Immature natural killer cell (primary cell): ENCODE measurements at regions not wholly inside any gene's neighbourhood (a gene's known extent, or its start where the extent isn't known, plus 50 kb on each side); places are given as distances from the start of the nearest gene placed in this dataset.
"Not testable (repeated sequence)": the region's sequence is repeated elsewhere in the genome, so short reads cannot be mapped to it uniquely, and the experiment has no call there.

Experiments used
- DNase-seq, 3 donors: peaks; one replicate each; pipeline ENCODE4 v3.0.0; 2022; ENCODE audit warnings: mixed read lengths in 1 of 3
- H3K27ac Mint-ChIP-seq, 6 donors: one replicate each; pipeline ENCODE4 v1.8.0; 2020; ENCODE audit warnings: mixed read lengths in 6 of 6, mild to moderate bottlenecking in 5 of 6, inconsistent platforms in 4 of 6, moderate library complexity in 3 of 6
- H3K27me3 Mint-ChIP-seq, 3 donors: one replicate each; pipeline ENCODE4 v1.8.0; 2020 to 2021; ENCODE audit warnings: low read depth in 3 of 3, mild to moderate bottlenecking in 3 of 3, mixed read lengths in 3 of 3, moderate library complexity in 3 of 3, inconsistent platforms in 1 of 3
- H3K36me3 Mint-ChIP-seq, 3 donors: one replicate each; pipeline ENCODE4 v1.8.0; 2020; ENCODE audit warnings: mixed read lengths in 3 of 3, inconsistent platforms in 2 of 3, mild to moderate bottlenecking in 2 of 3
- H3K4me1 Mint-ChIP-seq, 2 donors: one replicate each; pipeline ENCODE4 v1.8.0; 2020; ENCODE audit warnings: inconsistent platforms in 2 of 2, mild to moderate bottlenecking in 2 of 2, mixed read lengths in 2 of 2, moderate library complexity in 1 of 2
- H3K4me3 Mint-ChIP-seq, 5 donors: one replicate each; pipeline ENCODE4 v1.8.0; 2020; ENCODE audit warnings: mild to moderate bottlenecking in 5 of 5, mixed read lengths in 5 of 5, inconsistent platforms in 3 of 5, moderate library complexity in 3 of 5
- H3K9me3 Mint-ChIP-seq, 6 donors: one replicate each; pipeline ENCODE4 v1.8.0; 2020; ENCODE audit warnings: mild to moderate bottlenecking in 6 of 6, mixed read lengths in 6 of 6, inconsistent platforms in 4 of 6, moderate library complexity in 3 of 6

DNA sequence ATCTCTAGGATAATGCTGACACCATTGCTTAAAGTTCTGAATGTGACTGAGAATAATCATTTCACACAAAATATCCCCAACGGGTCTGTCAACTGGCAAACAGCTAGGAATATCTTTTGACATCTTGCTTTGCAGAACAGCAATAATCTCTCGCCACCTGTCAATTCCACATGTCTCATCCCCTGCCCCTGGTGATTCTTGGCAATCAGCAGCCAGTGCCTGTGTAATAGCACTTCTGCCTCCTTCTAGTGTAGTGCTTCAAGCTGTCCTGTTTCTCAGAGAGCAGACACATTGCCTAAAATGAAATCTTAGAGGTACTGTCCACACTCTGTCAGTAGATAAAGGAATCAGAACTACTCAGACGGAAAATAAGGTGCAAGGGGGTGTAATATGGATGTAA is 984.4 kb downstream of the LTN1 start:
- not testable (repeated sequence) for H3K4me1 Mint-ChIP-seq, H3K9me3 Mint-ChIP-seq, H3K27me3 Mint-ChIP-seq, H3K36me3 Mint-ChIP-seq, DNase-seq, H3K4me3 Mint-ChIP-seq, H3K27ac Mint-ChIP-seq

DNA sequence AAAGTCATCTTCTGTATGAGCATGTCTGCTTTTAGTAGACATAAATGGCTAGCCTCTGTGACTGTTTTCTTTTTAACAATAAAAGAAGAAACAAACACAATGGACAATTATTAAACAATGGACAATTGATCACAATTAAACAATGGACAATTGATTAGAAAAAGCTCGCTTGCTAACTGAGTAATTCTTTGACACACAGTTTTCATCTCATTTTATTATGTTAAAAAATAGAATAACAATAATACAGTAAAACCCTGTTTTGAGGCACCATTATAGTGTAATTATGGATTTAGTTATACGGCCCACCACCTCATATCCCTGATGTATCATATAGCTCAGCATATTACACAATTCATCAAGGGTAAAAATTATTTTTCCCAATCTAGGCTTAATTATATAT is 989.0 kb downstream of the LTN1 start:
- DNase-seq, H3K9me3 Mint-ChIP-seq, H3K27me3 Mint-ChIP-seq, H3K36me3 Mint-ChIP-seq, H3K4me3 Mint-ChIP-seq, H3K27ac Mint-ChIP-seq, H3K4me1 Mint-ChIP-seq: not testable (repeated sequence)

DNA sequence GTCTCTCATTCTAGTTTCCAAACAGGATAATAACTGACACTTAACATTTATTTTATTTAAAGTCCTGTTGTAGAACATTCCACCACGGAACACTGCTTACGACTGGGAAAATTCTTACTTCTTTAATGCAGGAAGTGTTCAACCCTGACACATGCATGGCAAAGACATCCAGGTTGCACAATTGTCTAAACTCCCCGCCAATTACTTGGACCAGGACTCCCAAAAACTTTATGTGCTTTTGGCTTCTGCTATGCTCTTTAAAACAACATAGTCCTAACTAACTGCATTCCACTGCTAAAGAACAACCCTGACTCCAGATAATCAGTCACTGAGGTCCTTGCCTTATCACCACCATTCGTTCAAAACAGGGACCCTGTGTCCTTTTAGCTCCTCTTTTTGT is 995.8 kb downstream of the LTN1 start:
- not testable (repeated sequence) for H3K27ac Mint-ChIP-seq, DNase-seq, H3K9me3 Mint-ChIP-seq, H3K27me3 Mint-ChIP-seq, H3K4me3 Mint-ChIP-seq, H3K36me3 Mint-ChIP-seq, H3K4me1 Mint-ChIP-seq

DNA sequence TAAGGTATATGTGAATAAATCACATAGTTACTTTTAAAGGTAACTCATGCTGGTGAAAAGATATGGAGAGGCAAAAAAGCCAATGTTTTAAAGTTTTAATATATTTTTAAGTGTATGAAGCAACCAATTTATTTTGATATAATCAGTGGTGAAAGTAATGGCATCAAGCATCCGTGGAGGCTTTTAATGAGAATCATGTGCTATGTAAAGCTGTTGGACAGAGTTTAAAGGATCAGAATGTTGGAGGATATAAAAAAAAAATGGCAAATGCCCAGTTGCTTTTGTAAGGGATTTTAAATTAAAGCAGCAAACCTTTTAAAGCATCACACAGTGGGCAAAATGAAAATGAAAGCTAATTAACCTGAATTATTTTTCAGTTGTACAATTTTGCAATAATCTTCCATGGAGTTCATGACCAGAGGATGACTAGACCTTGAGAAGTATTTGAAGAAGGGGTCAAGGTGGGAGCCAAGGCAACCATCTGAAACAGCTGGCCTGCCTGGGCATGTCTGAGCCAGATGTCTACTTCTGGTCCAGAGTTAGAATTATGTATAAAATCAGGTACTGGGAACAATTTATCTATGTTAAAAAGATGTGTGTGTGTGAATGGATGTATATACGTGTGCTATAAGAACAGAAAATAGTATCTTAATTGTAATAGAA is 1007.9 kb downstream of the LTN1 start:
- H3K36me3 Mint-ChIP-seq, H3K27me3 Mint-ChIP-seq, H3K27ac Mint-ChIP-seq, H3K4me1 Mint-ChIP-seq, DNase-seq, H3K4me3 Mint-ChIP-seq: not testable (repeated sequence)
- H3K9me3 Mint-ChIP-seq, result peaks cover 0 to 16% (median 4%) of the 10 kb centered on the region in 6 donors

DNA sequence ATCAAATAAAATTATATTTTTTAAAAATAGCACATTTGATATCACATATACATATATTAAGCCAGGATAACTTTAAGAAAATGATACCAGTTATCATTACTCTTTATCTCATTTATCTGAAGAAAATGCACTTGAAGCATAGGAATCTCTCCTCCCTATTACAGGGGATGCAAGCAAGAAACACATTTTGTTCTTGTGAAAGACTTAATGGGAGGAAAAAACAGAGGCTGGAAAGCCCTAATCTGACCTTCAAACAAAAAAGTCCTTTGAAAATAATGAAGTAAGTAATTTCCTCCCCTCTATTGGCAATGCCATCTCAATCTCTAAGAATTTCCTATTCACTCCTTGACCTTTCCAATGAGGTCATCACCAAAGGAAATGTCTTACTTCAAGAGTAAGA is 1012.6 kb upstream of the ADAMTS5 start:
- not testable (repeated sequence) for H3K4me1 Mint-ChIP-seq, H3K36me3 Mint-ChIP-seq, H3K27me3 Mint-ChIP-seq, H3K4me3 Mint-ChIP-seq, H3K27ac Mint-ChIP-seq, DNase-seq, H3K9me3 Mint-ChIP-seq

DNA sequence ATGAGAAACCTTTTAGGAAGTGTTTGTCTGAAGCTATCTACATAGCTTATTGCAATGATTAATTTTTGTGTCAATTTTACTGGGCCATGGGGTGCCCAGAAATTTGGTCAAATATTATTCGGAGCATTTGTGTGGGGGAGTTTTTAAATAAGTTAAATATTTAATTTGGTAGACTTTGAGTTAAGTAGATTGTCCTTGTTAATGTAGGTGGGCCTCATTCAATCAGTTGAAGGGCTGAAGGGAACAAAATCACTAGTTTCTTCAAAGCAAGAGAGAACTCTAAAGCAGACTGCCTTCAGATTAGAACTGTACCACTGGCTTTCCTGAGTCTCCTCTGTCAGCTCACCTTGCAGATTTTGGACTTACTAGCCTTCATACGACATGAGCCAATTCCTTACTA is 1008.6 kb upstream of the ADAMTS5 start:
- Mint-ChIP-seq H3K27me3 (peaks cover 0 to 2% (median 1%) of the 10 kb centered on the region in 3 donors), H3K36me3 (no peaks in the 10 kb centered on the region), H3K4me1 (no peaks in the 10 kb centered on the region), H3K9me3 (peaks cover 0 to 5% (median 2%) of the 10 kb centered on the region in 6 donors), H3K4me3 (no peak overlapping the region), H3K27ac (no peak overlapping the region)
- no peak for DNase-seq

DNA sequence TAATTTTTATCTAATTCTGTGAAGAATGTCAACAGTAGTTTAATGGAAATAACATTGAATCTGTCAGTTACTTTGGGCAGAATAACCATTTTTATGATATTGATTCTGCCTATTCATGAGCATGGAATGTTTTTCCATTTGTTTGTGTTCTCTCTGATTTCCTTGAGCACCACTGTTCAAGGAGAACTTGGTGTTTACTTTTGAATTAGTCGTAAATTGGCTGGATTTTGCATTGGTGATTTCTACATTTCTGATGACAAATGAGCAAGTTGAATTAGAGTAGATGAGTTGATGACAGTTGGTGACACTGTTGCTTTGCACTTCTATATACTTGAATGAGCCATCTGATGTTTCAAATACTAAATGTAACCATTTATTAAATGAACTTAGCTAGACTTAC is 1007.3 kb upstream of the ADAMTS5 start:
- not testable (repeated sequence) for H3K27ac Mint-ChIP-seq

GRCh38 chr21:27968240-27968639 is 1001.4 kb upstream of the ADAMTS5 start:
- H3K4me3 Mint-ChIP-seq, H3K36me3 Mint-ChIP-seq, DNase-seq, H3K27me3 Mint-ChIP-seq, H3K4me1 Mint-ChIP-seq, H3K27ac Mint-ChIP-seq: not testable (repeated sequence)
- H3K9me3 Mint-ChIP-seq, result peaks cover 2 to 18% (median 6%) of the 10 kb centered on the region in 6 donors

More for the DNA sequence above, 1007.3 kb upstream of the ADAMTS5 start:
- H3K27me3 Mint-ChIP-seq, H3K9me3 Mint-ChIP-seq, DNase-seq, H3K36me3 Mint-ChIP-seq, H3K4me1 Mint-ChIP-seq, H3K4me3 Mint-ChIP-seq: not testable (repeated sequence)

- Mint-ChIP-seq H3K27me3 (peaks cover 0 to 2% (median 0%) of the 10 kb centered on the region in 3 donors), H3K9me3 (peaks cover 0 to 16% (median 3%) of the 10 kb centered on the region in 6 donors), H3K4me3 (no peak overlapping the region), H3K36me3 (no peaks in the 10 kb centered on the region), H3K27ac (no peak overlapping the region), H3K4me1 (no peaks in the 10 kb centered on the region)
- no peak for DNase-seq
Measured at GRCh38 chr21:27954543-27955165, 987.8 kb upstream of the ADAMTS5 start.

- DNase-seq, result no peak
- Mint-ChIP-seq H3K27ac (no peak overlapping the region), H3K4me3 (no peak overlapping the region), H3K4me1 (no peaks in the 10 kb centered on the region), H3K27me3 (peaks cover 0 to 2% (median 0%) of the 10 kb centered on the region in 3 donors), H3K36me3 (no peaks in the 10 kb centered on the region), H3K9me3 (peaks cover 0 to 13% (median 3%) of the 10 kb centered on the region in 6 donors)
Measured at GRCh38 chr21:27953340-27954045, 986.6 kb upstream of the ADAMTS5 start.

- not testable (repeated sequence) for H3K36me3 Mint-ChIP-seq, DNase-seq, H3K27me3 Mint-ChIP-seq, H3K27ac Mint-ChIP-seq, H3K9me3 Mint-ChIP-seq, H3K4me3 Mint-ChIP-seq, H3K4me1 Mint-ChIP-seq
Measured at GRCh38 chr21:27949093-27949492, 982.2 kb upstream of the ADAMTS5 start.

- not testable (repeated sequence) for H3K27me3 Mint-ChIP-seq, H3K27ac Mint-ChIP-seq
Measured at GRCh38 chr21:27930108-27930767, 963.4 kb upstream of the ADAMTS5 start.

GRCh38 chr21:27929179-27929578 is 962.3 kb upstream of the ADAMTS5 start:
- H3K9me3 Mint-ChIP-seq, result peaks cover 1 to 11% (median 6%) of the 10 kb centered on the region in 6 donors
- H3K4me3 Mint-ChIP-seq, DNase-seq, H3K4me1 Mint-ChIP-seq, H3K27ac Mint-ChIP-seq, H3K27me3 Mint-ChIP-seq, H3K36me3 Mint-ChIP-seq: not testable (repeated sequence)

More at GRCh38 chr21:27930108-27930767, 963.4 kb upstream of the ADAMTS5 start:
- H3K9me3 Mint-ChIP-seq, result peaks cover 1 to 12% (median 2%) of the 10 kb centered on the region in 6 donors
- not testable (repeated sequence) for H3K4me1 Mint-ChIP-seq, H3K4me3 Mint-ChIP-seq, DNase-seq, H3K36me3 Mint-ChIP-seq

DNA sequence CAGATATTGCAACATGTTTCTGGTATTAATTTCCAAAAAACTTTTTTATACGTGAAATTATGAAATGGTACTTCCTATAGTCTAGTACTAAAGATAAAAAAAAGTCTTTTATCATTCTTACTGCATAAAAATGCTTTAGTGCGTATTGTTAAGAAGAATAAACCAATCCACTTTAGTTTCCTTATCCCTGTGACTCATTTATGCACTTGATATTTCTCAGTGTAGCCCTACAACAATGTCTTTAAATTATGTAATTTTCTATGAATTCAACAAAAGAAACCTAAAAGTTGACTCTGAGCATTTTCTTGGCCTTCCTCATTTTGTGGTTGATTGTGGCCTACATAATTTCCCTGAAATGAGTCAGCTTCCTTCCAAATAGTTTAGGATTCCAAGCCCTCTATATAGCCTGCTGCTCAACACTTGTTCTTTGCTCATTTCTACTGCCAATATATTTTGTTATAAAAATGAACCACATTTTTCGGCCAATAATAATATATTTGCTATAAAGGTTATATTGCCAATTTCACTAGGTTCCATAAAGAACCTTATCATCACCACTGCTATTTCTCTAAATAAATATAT is 961.7 kb upstream of the ADAMTS5 start:
- DNase-seq, H3K4me3 Mint-ChIP-seq, H3K36me3 Mint-ChIP-seq, H3K4me1 Mint-ChIP-seq, H3K27ac Mint-ChIP-seq, H3K27me3 Mint-ChIP-seq: not testable (repeated sequence)
- H3K9me3 Mint-ChIP-seq, result peaks cover 1 to 11% (median 6%) of the 10 kb centered on the region in 6 donors
